RWPE1 (cell line): ENCODE measurements at regions not wholly inside any gene's neighbourhood (a gene's known extent, or its start where the extent isn't known, plus 50 kb on each side); places are given as distances from the start of the nearest gene placed in this dataset.
A peak's percentile ranks its signal among the peaks of the same experiment; 100 is the strongest.

Experiments
- CTCF ChIA-PET: fragments of 350-600 bp; sonication (Branson Sonifier 250); formaldehyde crosslinking; extraction: SDS; loops from one replicate; lab custom pipeline; 2021; lab: Yijun Ruan, JAX
- POLR2A ChIA-PET: fragments of 400-600 bp; formaldehyde crosslinking; extraction: SDS; loops from one replicate; lab custom pipeline; 2020; ENCODE audit warnings: antibody characterized with exemption; ENCODE audit not compliant: low non-redundant PET; lab: Yijun Ruan, JAX
- DNase-seq: peaks from one replicate; pipeline ENCODE4 v3.0.0; 2012; ENCODE audit warnings: low spot score
- H3K27ac ChIP-seq: fragments of 450-650 bp; 2 replicates; pipeline ENCODE4 v1.5.1; 2017
- TF ChIP-seq, protein P1 (sequence below): fragments of 450-650 bp; conservative IDR thresholded peaks from 2 replicates; pipeline ENCODE4 v1.5.1; 2017; ENCODE audit warnings: low read depth, mild to moderate bottlenecking

DNA sequence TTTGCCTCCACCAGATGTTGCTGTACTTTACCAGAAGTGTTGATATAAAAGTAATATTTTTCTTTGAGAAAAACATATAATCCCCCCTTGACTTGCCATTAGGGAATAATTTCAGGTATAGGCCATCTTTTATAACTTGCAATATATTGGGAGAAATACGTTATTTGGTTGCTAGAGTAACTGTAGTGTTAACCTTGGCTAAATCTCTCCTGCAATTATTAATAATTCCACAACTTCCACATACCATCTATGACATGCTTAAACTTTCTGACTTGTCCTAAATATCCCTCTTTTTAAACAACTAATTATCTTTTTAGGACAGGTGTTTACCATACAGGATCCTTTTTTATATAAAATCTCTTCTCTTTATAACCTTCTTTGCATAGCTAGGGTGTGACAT is 1048.2 kb downstream of the SLC16A7 start:
- no peak for DNase-seq
- H3K27ac ChIP-seq: no peak overlapping the region
- POLR2A ChIA-PET: no interaction called here
- CTCF ChIA-PET: no interaction called here
- TF ChIP-seq, protein P1, sequence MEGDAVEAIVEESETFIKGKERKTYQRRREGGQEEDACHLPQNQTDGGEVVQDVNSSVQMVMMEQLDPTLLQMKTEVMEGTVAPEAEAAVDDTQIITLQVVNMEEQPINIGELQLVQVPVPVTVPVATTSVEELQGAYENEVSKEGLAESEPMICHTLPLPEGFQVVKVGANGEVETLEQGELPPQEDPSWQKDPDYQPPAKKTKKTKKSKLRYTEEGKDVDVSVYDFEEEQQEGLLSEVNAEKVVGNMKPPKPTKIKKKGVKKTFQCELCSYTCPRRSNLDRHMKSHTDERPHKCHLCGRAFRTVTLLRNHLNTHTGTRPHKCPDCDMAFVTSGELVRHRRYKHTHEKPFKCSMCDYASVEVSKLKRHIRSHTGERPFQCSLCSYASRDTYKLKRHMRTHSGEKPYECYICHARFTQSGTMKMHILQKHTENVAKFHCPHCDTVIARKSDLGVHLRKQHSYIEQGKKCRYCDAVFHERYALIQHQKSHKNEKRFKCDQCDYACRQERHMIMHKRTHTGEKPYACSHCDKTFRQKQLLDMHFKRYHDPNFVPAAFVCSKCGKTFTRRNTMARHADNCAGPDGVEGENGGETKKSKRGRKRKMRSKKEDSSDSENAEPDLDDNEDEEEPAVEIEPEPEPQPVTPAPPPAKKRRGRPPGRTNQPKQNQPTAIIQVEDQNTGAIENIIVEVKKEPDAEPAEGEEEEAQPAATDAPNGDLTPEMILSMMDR: no peak

DNA sequence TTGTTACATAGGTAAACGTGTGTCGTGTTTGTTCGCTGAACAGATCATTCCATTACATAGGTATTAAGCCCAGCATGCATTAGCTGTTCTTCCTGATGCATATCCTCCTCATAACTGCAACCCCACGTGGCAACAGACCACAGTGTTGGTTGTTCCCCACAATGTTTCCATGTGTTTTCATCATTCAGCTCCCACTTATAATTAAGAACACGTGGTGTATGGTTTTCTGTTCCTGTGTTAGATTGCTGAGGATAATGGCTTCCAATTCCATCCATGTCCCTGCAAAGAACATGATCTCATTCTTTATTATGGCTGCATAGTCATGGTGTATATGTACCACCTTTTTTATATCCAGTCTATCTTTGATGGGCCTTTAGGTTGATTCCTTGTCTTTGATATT is 1071.1 kb downstream of the SLC16A7 start:
- H3K27ac ChIP-seq: no peak overlapping the region
- POLR2A ChIA-PET: no interaction called here
- DNase-seq: no peak
- TF ChIP-seq, protein P1: no peak
- CTCF ChIA-PET: interaction anchor here (0.6 kb wide), 1 partner anchor 788 kb away, joined by 8 read pairs; no protein-coding TSS in a partner anchor

DNA sequence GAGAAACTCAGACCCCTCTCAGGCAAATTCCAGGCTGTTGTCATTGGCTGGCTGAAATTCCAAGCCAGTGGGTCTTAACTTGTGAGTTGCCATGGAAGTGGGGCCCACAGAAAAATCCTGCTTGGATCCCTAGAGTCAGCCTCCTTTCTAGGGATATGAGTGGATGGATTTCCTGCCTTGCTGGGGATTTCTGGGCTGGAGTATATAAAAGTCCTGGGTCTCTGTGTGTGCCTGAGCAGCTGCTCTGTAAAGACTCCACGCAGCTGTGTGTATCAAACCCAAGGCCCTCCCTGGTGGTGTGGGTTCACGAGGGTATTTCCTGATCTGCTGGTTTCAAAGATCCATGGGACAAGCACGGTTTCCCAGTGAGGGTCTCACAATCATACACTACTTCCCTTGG is 1077.1 kb downstream of the SLC16A7 start:
- TF ChIP-seq, protein P1: no peak
- H3K27ac ChIP-seq: no peak overlapping the region
- ChIA-PET POLR2A (no interaction called here), CTCF (no interaction called here)
- no peak for DNase-seq

DNA sequence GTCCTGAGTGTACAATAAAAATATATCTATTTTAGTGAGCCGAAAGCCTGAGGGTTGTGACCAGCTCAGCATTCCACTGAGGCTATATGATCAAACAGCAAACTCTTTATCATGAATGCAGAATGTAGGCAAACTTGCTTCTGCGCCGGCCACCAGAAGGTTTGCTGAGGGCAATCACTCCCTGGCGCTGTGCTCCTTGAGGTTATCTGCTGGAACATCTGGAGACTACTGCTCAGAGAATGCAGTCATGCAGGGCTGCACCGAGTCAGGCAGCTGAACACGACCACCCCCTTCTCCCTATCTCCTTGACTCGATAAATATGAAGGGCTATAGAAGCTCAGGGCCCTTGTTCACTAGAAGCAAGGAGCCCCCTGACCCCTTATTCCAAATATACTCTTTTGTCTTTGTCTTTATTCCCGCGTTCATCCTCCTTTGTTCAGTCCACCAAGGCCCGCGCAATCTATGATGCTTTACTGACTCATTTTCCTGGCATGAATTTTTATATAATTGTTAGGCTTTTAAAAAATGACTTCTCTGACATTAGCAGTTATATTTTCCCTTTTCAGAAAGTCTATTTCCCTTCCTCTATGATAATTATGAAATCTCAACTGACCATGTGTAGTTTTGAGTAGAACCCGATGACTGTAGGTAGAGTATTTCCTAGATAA is 1089.3 kb downstream of the SLC16A7 start:
- DNase-seq: peak; percentile 5
- ChIA-PET CTCF (interaction anchor here (0.6 to 0.7 kb wide), 3 partner anchors 207 to 1371 kb away, joined by 3 read pairs; no protein-coding TSS in a partner anchor), POLR2A (no interaction called here)
- TF ChIP-seq, protein P1: peak; percentile 36; the same call in 1 of the 2 replicates
- no peak overlapping the region for H3K27ac ChIP-seq

DNA sequence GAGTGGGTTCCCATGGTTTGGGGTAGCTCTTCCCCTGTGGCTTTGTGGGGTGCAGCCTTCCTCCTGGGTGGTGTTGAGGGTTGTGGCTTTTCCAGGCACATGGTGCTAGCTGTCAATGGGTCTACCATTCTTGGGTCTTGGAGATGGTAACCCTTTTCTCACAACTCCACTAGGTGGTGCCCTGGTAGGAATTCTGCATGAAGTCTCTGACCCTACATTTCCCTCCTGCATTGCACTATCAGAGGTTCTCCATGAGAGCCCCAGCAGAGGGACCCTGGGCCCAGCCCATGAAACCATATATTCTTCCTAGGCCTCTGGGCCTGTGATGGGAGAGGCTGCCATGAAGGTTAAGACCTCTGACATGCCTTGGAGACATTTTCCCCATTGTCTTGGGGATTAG is 1093.3 kb downstream of the SLC16A7 start:
- H3K27ac ChIP-seq: no peak overlapping the region
- DNase-seq: no peak
- ChIA-PET CTCF (no interaction called here), POLR2A (no interaction called here)
- TF ChIP-seq, protein P1: no peak

DNA sequence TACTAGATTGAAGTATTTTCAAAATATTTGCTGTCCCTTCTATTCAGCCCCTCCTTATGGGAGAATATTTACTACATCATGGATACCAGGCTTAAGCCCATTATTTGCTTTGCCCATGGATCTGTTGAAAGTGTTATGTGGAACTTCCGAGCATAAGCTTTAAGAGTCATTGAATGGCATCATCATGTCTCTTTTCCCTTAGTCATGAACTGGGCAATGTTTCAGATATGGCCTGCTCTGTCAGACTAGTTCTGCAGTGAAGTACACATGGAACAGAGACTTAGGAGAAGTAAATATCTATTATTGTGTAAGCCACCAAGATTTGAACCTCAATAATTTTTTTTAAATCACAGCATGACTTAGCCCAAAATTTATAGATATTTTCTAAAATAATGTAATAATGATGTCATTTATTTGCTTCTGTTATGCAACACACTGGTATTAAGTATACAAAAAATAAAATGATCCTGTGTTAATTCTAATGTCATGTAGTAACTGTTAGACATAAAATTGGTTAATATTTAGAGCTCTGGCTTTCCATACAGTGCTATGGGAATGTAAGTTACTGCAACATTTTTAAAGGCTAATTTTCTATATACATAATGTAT is 1097.3 kb downstream of the SLC16A7 start:
- ChIA-PET POLR2A (no interaction called here), CTCF (no interaction called here)
- TF ChIP-seq, protein P1: no peak
- DNase-seq: no peak
- no peak overlapping the region for H3K27ac ChIP-seq
